GM12874 (cell line): ENCODE measurements at regions not wholly inside any gene's neighbourhood (a gene's known extent, or its start where the extent isn't known, plus 50 kb on each side); places are given as distances from the start of the nearest gene placed in this dataset.

ENCODE experiments used
- CTCF ChIP-seq: IDR thresholded peaks from 2 replicates; pipeline ENCODE4 v1.5.1; 2011; ENCODE audit warnings: low read depth, mild to moderate bottlenecking, control low read depth, low read length, moderate library complexity; ENCODE audit not compliant: insufficient read depth

- no peak for TF ChIP-seq CTCF
These were observed 50.7 kb upstream of the KIT start for GRCh38 chr4:54607067-54607466.

- no peak for TF ChIP-seq CTCF
These were observed 50.2 kb upstream of the KIT start for GRCh38 chr4:54607521-54607920.
